Tibial nerve (tissue), 4 donors: ENCODE measurements at regions not wholly inside any gene's neighbourhood (a gene's known extent, or its start where the extent isn't known, plus 50 kb on each side); places are given as distances from the start of the nearest gene placed in this dataset.
"Not testable (repeated sequence)": the region's sequence is repeated elsewhere in the genome, so short reads cannot be mapped to it uniquely, and the experiment has no call there.

Experiments used
- DNase-seq, 2 donors: peaks; one replicate each; pipeline ENCODE4 v3.0.0-alpha.2; 2019; ENCODE audit warnings: low spot score in 2 of 2
- H3K27ac ChIP-seq, 4 donors: fragments of 200-600 bp; sonication (generic) in 3 of 4; one replicate each; pipeline ENCODE4 v1.5.1; 2017 to 2019; ENCODE audit warnings: mild to moderate bottlenecking in 1 of 4
- H3K27me3 ChIP-seq, 2 donors: fragments of 200-600 bp; sonication (generic) in 1 of 2; one replicate each; pipeline versions ENCODE4 v1.5.1 to v1.6.0; 2017 to 2019
- H3K36me3 ChIP-seq, 3 donors: fragments of 200-600 bp; sonication (generic); one replicate each; pipeline ENCODE4 v1.5.1; 2018 to 2019
- H3K4me1 ChIP-seq, 4 donors: fragments of 200-600 bp; sonication (generic) in 3 of 4; one replicate each; pipeline ENCODE4 v1.5.1; 2017 to 2019
- H3K4me3 ChIP-seq, 4 donors: fragments of 200-600 bp; sonication (generic) in 3 of 4; one replicate each; pipeline ENCODE4 v1.5.1; 2017 to 2019; ENCODE audit warnings: mild to moderate bottlenecking in 1 of 4, moderate library complexity in 1 of 4
- H3K9me3 ChIP-seq, 4 donors: fragments of 200-600 bp; sonication (generic) in 3 of 4; one replicate each; pipeline ENCODE4 v1.5.1; 2017 to 2019
- CTCF ChIP-seq, 5 experiments: fragments of 200-600 bp in 3 of 5; fragments of 450-650 bp in 2 of 5; sonication (generic) in 3 of 5; IDR thresholded peaks; one replicate each; pipeline ENCODE4 v1.5.1; 2016 to 2019; ENCODE audit warnings: antibody characterized with exemption in 5 of 5, mild to moderate bottlenecking in 3 of 5, moderate library complexity in 2 of 5
- EP300 ChIP-seq, 2 donors: sonication (generic); formaldehyde crosslinking; IDR thresholded peaks; one replicate each; pipeline ENCODE4 v1.6.1; 2017; ENCODE audit warnings: antibody characterized with exemption in 2 of 2, mild to moderate bottlenecking in 1 of 2
- POLR2A ChIP-seq, 2 donors: fragments of 450-650 bp; IDR thresholded peaks; one replicate each; pipeline ENCODE4 v1.6.1; 2017; ENCODE audit warnings: antibody characterized with exemption in 2 of 2, mild to moderate bottlenecking in 2 of 2, moderate library complexity in 2 of 2
- WGBS, 2 donors: methylation state at CpG; one replicate each; pipeline ENCODE4 v1.1.5; 2018; 5-methylcytosine and 5-hydroxymethylcytosine counted together

- DNase-seq = no peak
- H3K27ac ChIP-seq = no peak overlapping the region
- H3K36me3 ChIP-seq = no peaks in the 10 kb centered on the region
- TF ChIP-seq POLR2A (IDR thresholded peaks at IDR 0.05) = no peak
- TF ChIP-seq EP300 (IDR thresholded peaks at IDR 0.05) = no peak
- TF ChIP-seq CTCF (IDR thresholded peaks at IDR 0.05) = no peak
- WGBS, 2 donors = 88 to 90% methylated on average over 2 of the region's 2 CpGs
- no peaks in the 10 kb centered on the region for H3K4me1 ChIP-seq
- no peak overlapping the region for H3K4me3 ChIP-seq
- H3K27me3 ChIP-seq = peaks cover 0 to 4% of the 10 kb centered on the region in 2 donors
- peaks cover 0 to 4% (median under 1%) of the 10 kb centered on the region in 4 donors for H3K9me3 ChIP-seq
These were observed 202.1 kb downstream of the LHFPL1 start for GRCh38 chrX:112477653-112478052.

GRCh38 chrX:112473654-112474053 lies 206.1 kb downstream of the LHFPL1 start:
- no peak for DNase-seq
- H3K4me3 ChIP-seq = no peak overlapping the region
- no peak for TF ChIP-seq CTCF (IDR thresholded peaks at IDR 0.05)
- H3K9me3 ChIP-seq = no peaks in the 10 kb centered on the region
- no peak overlapping the region for H3K27ac ChIP-seq
- peaks cover 0 to 4% of the 10 kb centered on the region in 2 donors for H3K27me3 ChIP-seq
- WGBS, 2 donors = 75% methylated on average over 3 of the region's 3 CpGs; no CpG with 5 or more reads in 1 of the 2 donors
- no peaks in the 10 kb centered on the region for H3K4me1 ChIP-seq
- H3K36me3 ChIP-seq = no peaks in the 10 kb centered on the region

DNA sequence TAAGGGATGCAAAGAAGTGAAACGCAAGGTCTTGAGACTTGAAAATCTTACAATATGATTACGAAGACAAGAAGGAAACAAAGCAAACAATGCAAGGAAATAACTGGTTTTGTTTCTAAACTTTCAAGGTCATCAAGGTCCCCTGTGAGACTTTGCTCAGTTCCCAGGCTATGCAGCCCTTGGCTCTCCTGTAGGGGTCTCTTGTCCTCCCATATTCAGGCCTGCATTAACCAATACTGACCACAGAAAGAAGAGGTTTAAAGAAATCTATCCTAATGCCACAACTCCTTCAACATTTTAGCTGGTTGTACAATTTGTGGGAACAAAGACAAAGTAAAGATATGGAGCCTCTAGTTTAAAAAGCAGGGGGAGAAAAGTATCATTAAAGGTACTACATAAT lies 209.2 kb downstream of the LHFPL1 start:
- no peak for DNase-seq
- Histone ChIP-seq H3K27ac (no peak overlapping the region), H3K9me3 (no peaks in the 10 kb centered on the region), H3K4me3 (no peak overlapping the region), H3K36me3 (no peaks in the 10 kb centered on the region), H3K4me1 (no peaks in the 10 kb centered on the region), H3K27me3 (peaks cover 0 to 4% of the 10 kb centered on the region in 2 donors)
- TF ChIP-seq CTCF (IDR thresholded peaks at IDR 0.05) (no peak), POLR2A (IDR thresholded peaks at IDR 0.05) (no peak), EP300 (IDR thresholded peaks at IDR 0.05) (no peak)
- 71 to 87% methylated on average over 2 of the region's 2 CpGs for WGBS, 2 donors

DNA sequence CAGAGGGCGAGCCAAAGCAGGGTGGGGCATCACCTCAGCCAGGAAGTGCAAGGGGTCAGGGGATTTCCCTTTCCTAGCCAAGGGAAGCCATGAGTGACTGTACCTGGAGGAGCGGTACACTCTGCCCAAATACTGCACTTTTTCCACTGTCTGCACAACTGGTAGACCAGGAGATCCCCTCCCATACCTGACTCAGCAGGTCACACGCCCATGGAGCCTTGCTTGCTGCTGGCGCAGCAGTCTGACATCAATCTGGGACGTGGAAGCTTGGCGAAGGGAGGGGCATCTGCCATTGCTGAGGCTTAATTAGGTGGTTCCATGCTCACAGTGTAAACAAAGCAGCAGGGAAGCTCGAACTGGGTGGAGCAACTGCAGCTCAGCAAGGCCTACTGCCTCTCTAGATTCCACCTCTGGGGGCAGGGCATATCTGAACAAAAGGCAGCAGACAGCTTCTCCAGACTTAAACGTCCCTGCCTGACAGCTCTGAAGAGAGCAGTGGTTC lies 217.7 kb downstream of the LHFPL1 start:
- not testable (repeated sequence) for H3K27me3 ChIP-seq, H3K4me1 ChIP-seq, H3K27ac ChIP-seq, DNase-seq, H3K4me3 ChIP-seq, H3K9me3 ChIP-seq, H3K36me3 ChIP-seq
- 51 to 73% methylated on average over 4 to 8 of the region's 8 CpGs for whole genome bisulfite sequencing, 2 donors

DNA sequence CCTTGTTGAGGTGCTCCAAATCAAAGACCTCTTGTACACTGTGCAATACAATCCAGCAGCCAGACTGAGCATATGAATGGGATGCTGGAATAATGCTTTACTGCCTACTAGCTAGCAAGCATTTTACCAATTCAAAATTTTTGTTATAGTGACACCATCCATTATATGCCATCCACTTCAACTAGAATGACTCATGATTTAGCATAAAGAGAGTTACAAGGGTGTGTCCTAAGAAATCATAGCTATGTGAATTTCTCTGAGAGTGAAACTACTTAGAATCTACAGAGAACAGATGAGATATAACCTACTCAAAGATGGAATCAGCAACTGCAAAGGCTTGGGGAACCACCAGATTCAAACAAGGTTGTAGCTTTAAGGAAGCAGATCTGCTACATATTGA lies 221.9 kb downstream of the LHFPL1 start:
- no peak for DNase-seq
- Histone ChIP-seq H3K4me3 (no peak overlapping the region), H3K27me3 (no peaks in the 10 kb centered on the region), H3K4me1 (no peaks in the 10 kb centered on the region), H3K27ac (no peak overlapping the region), H3K9me3 (no peaks in the 10 kb centered on the region), H3K36me3 (no peaks in the 10 kb centered on the region)
- no peak for TF ChIP-seq POLR2A (IDR thresholded peaks at IDR 0.05)
- TF ChIP-seq EP300 (IDR thresholded peaks at IDR 0.05) = no peak
- TF ChIP-seq CTCF (IDR thresholded peaks at IDR 0.05) = no peak

GRCh38 chrX:112450810-112451209 lies 228.9 kb downstream of the LHFPL1 start:
- Histone ChIP-seq H3K36me3 (no peaks in the 10 kb centered on the region), H3K27me3 (peaks cover 0 to 5% of the 10 kb centered on the region in 2 donors), H3K27ac (no peak overlapping the region), H3K4me3 (no peak overlapping the region), H3K9me3 (no peaks in the 10 kb centered on the region), H3K4me1 (no peaks in the 10 kb centered on the region)
- no peak for DNase-seq
- WGBS, 2 donors = 82 to 83% methylated on average over 2 of the region's 2 CpGs
- TF ChIP-seq POLR2A (IDR thresholded peaks at IDR 0.05) = no peak
- no peak for TF ChIP-seq CTCF (IDR thresholded peaks at IDR 0.05)
- no peak for TF ChIP-seq EP300 (IDR thresholded peaks at IDR 0.05)
